ENCODE measurements at regions not wholly inside any gene's neighbourhood (a gene's known extent, or its start where the extent isn't known, plus 50 kb on each side); places are given as distances from the start of the nearest gene placed in this dataset.

- BruUV-seq (replicated peaks), result no TSS peak
- Histone ChIP-seq H3K36me3 (ENCODE audit: low read depth) (no peaks in the 10 kb centered on the region), H3K79me2 (ENCODE audit: low read depth) (no peaks in the 10 kb centered on the region), H3K27ac (no peak overlapping the region), H3K4me1 (replicated peaks; ENCODE audit: insufficient read depth) (no peaks in the 10 kb centered on the region), H3K27me3 (ENCODE audit: insufficient read depth, low read depth) (no peaks in the 10 kb centered on the region), H4K20me1 (ENCODE audit: insufficient read depth) (no peaks in the 10 kb centered on the region), H3K9me3 (ENCODE audit: insufficient read depth, low read depth) (no peaks in the 10 kb centered on the region; the same call in 1 of the 2 replicates), H3K9me2 (ENCODE audit: insufficient read depth) (no peaks in the 10 kb centered on the region), H3K4me2 (no peak overlapping the region), H3K4me3 (no peak overlapping the region), H2AFZ (no peak overlapping the region), H3F3A (ENCODE audit: insufficient read depth, low read depth) (no peaks in the 10 kb centered on the region)
- no peak for DNase-seq
- intact Hi-C loops (cut with micrococcal nuclease; ENCODE audit: unreplicated experiment), result no loop called here
- TF ChIP-seq CTCF (conservative IDR thresholded peaks at IDR 0.05) (no peak), EZH2 (IDR thresholded peaks at IDR 0.05; ENCODE audit: low read depth) (no peak)
- CTCF ChIA-PET, result no interaction called here
- POLR2A ChIA-PET (ENCODE audit: unreplicated experiment), result no interaction called here
Observed at GRCh38 chr13:97160421-97160820, 61.7 kb upstream of the MBNL2 start.

- intact Hi-C loops (cut with micrococcal nuclease; ENCODE audit: unreplicated experiment), result no loop called here
- Histone ChIP-seq H3K4me3 (no peak overlapping the region), H2AFZ (no peak overlapping the region), H3K27ac (no peak overlapping the region), H3K9me2 (ENCODE audit: insufficient read depth) (no peaks in the 10 kb centered on the region), H3K9me3 (ENCODE audit: insufficient read depth, low read depth) (no peaks in the 10 kb centered on the region; the same call in 1 of the 2 replicates), H3K79me2 (ENCODE audit: low read depth) (no peaks in the 10 kb centered on the region), H4K20me1 (ENCODE audit: insufficient read depth) (no peaks in the 10 kb centered on the region), H3K27me3 (ENCODE audit: insufficient read depth, low read depth) (no peaks in the 10 kb centered on the region), H3K36me3 (ENCODE audit: low read depth) (no peaks in the 10 kb centered on the region), H3K4me1 (replicated peaks; ENCODE audit: insufficient read depth) (peaks cover 8% of the 10 kb centered on the region), H3K4me2 (no peak overlapping the region), H3F3A (ENCODE audit: insufficient read depth, low read depth) (no peaks in the 10 kb centered on the region)
- TF ChIP-seq CTCF (conservative IDR thresholded peaks at IDR 0.05), result no peak
- no peak for TF ChIP-seq EZH2 (IDR thresholded peaks at IDR 0.05; ENCODE audit: low read depth)
- CTCF ChIA-PET, result no interaction called here
- no TSS peak for BruUV-seq (replicated peaks)
- POLR2A ChIA-PET (ENCODE audit: unreplicated experiment), result no interaction called here
- no peak for DNase-seq
Observed at GRCh38 chr13:97161582-97162231, 60.4 kb upstream of the MBNL2 start.

DNA sequence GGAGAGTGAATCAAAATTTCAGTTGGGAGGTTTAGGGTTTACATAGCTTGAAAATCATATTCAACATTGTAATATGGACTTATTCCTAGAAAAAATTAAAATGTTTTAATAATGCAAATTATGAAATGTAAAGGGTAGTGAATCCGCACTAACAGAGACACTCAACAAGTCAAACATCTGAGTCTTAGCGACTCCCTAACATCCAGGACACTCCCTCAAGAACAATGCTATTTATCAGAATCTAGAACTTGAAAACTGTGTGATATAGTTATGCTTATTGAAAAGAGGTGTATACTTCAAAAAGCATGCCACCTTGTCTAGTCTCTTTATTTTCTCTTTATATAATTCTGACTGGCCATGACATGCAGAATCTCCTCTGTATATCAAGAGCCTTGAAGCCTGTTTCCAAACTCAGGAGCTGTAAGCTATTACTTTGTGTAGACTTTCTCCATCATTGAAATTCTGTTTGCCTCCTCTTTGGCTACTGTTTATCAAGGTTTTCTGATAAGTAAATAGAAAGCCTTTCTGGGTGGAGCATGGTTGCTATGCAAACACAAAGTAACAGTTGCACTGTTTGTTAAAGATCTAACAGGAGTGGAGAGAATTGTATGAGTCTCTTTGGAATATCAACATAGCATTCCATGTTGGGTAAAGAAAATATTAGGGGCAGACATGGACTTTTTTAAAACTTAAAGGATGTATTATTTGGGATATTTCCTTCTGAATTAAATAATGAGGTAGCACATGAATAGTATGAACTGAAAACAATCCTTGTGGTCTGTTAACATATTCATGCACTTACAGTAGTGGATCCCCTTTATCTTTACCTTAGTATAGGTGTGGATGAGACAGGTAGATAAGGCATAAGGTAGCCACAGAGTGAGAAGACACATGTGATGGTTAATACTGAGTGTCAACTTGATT, 56.4 kb upstream of the MBNL2 start:
- no TSS peak for BruUV-seq (replicated peaks)
- ChIA-PET CTCF (no interaction called here), POLR2A (ENCODE audit: unreplicated experiment) (no interaction called here)
- intact Hi-C loops (cut with micrococcal nuclease; ENCODE audit: unreplicated experiment), result no loop called here
- Histone ChIP-seq H2AFZ (no peak overlapping the region), H3F3A (ENCODE audit: insufficient read depth, low read depth) (no peaks in the 10 kb centered on the region), H3K27ac (no peak overlapping the region), H3K4me3 (no peak overlapping the region), H3K9me2 (ENCODE audit: insufficient read depth) (no peaks in the 10 kb centered on the region), H3K79me2 (ENCODE audit: low read depth) (no peaks in the 10 kb centered on the region), H3K9me3 (ENCODE audit: insufficient read depth, low read depth) (no peaks in the 10 kb centered on the region; the same call in 1 of the 2 replicates), H4K20me1 (ENCODE audit: insufficient read depth) (no peaks in the 10 kb centered on the region), H3K4me2 (peak overlapping the region; percentile 1; the same call in 1 of the 2 replicates), H3K27me3 (ENCODE audit: insufficient read depth, low read depth) (no peaks in the 10 kb centered on the region), H3K36me3 (ENCODE audit: low read depth) (peaks cover under 1% of the 10 kb centered on the region; the same call in 1 of the 2 replicates), H3K4me1 (replicated peaks; ENCODE audit: insufficient read depth) (peaks cover 8% of the 10 kb centered on the region)
- TF ChIP-seq EZH2 (IDR thresholded peaks at IDR 0.05; ENCODE audit: low read depth) (no peak), CTCF (conservative IDR thresholded peaks at IDR 0.05) (no peak)
- peak in 1 of 2 experiments; percentile 47 for DNase-seq

Data from PC-9 (cell line).